ENCODE measurements at regions not wholly inside any gene's neighbourhood (a gene's known extent, or its start where the extent isn't known, plus 50 kb on each side); places are given as distances from the start of the nearest gene placed in this dataset.

DNA sequence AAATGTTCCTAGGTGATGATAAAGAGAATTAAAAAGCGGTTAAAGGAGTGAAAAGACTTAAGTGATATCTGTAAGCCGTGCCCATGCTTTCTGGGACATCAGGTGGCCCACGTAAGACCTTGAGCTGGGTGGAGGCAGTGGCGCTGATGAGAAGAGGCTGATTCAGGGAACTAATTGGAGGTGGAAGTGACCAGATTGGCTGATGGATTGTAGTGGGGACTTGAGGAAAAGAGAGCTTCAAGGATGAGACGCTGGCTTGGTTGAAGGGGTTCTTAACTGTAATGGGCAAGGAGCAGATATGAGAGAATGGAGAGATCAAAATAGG is 69.1 kb upstream of the EP300 start:
- Histone ChIP-seq H3K4me3 (ENCODE audit: low read depth, low read length, poor library complexity, severe bottlenecking) (no peak overlapping the region), H3K9me3 (ENCODE audit: low read depth, low read length, poor library complexity, severe bottlenecking) (no peaks in the 10 kb centered on the region), H3K27ac (ENCODE audit: low read depth, low read length, poor library complexity, severe bottlenecking) (no peak overlapping the region), H3K4me1 (ENCODE audit: insufficient read depth, low read length, poor library complexity, severe bottlenecking) (peaks cover 15% of the 10 kb centered on the region), H3K27me3 (replicated peaks; ENCODE audit: insufficient read depth, low read depth, low read length, poor library complexity) (no peaks in the 10 kb centered on the region), H3K36me3 (ENCODE audit: insufficient read depth, low read length, poor library complexity, severe bottlenecking) (no peaks in the 10 kb centered on the region)
- POLR2A ChIA-PET (ENCODE audit: low non-redundant PET): no interaction called here
- TF ChIP-seq EZH2 (IDR thresholded peaks at IDR 0.05; ENCODE audit: borderline replicate concordance, low read depth, low read length, poor library complexity, severe bottlenecking): no peak
- TF ChIP-seq, protein P1, sequence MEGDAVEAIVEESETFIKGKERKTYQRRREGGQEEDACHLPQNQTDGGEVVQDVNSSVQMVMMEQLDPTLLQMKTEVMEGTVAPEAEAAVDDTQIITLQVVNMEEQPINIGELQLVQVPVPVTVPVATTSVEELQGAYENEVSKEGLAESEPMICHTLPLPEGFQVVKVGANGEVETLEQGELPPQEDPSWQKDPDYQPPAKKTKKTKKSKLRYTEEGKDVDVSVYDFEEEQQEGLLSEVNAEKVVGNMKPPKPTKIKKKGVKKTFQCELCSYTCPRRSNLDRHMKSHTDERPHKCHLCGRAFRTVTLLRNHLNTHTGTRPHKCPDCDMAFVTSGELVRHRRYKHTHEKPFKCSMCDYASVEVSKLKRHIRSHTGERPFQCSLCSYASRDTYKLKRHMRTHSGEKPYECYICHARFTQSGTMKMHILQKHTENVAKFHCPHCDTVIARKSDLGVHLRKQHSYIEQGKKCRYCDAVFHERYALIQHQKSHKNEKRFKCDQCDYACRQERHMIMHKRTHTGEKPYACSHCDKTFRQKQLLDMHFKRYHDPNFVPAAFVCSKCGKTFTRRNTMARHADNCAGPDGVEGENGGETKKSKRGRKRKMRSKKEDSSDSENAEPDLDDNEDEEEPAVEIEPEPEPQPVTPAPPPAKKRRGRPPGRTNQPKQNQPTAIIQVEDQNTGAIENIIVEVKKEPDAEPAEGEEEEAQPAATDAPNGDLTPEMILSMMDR (conservative IDR thresholded peaks at IDR 0.05; ENCODE audit: low read depth, low read length): no peak
- CTCF ChIA-PET: interaction anchor here (0.6 kb wide), 1 partner anchor 66 kb away, joined by 5 read pairs; no protein-coding TSS in a partner anchor
- BruUV-seq (replicated peaks): TSS peak; percentile 70
- no peak for DNase-seq (ENCODE audit: low spot score)
- intact Hi-C loops (cut with micrococcal nuclease; ENCODE audit: unreplicated experiment): no loop called here

DNA sequence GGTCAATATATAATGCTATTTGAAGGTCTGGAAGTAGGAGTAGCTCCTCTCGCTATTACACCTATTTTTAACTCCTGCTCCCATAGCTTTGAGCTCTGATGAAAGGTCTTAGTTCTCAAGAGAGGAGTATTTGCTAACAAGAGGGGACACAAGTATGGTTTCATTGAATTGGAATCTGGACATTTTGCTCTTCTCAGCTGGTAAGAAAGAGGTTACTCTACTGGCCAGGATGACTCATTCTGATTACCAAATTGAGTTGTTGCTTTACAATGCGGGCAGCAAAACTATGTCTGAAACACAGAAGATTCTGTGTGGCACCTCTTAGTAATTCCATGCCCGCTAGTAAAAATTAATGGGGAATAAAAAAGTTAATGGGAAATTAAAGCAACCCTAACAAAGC is 63.6 kb upstream of the EP300 start:
- H3K27me3 ChIP-seq (replicated peaks; ENCODE audit: insufficient read depth, low read depth, low read length, poor library complexity): no peaks in the 10 kb centered on the region
- intact Hi-C loops (cut with micrococcal nuclease; ENCODE audit: unreplicated experiment): no loop called here
- H3K36me3 ChIP-seq (ENCODE audit: insufficient read depth, low read length, poor library complexity, severe bottlenecking): no peaks in the 10 kb centered on the region
- no peak overlapping the region for H3K27ac ChIP-seq (ENCODE audit: low read depth, low read length, poor library complexity, severe bottlenecking)
- CTCF ChIA-PET: no interaction called here
- no peaks in the 10 kb centered on the region for H3K9me3 ChIP-seq (ENCODE audit: low read depth, low read length, poor library complexity, severe bottlenecking)
- no peak overlapping the region for H3K4me3 ChIP-seq (ENCODE audit: low read depth, low read length, poor library complexity, severe bottlenecking)
- H3K4me1 ChIP-seq (ENCODE audit: insufficient read depth, low read length, poor library complexity, severe bottlenecking): no peaks in the 10 kb centered on the region
- POLR2A ChIA-PET (ENCODE audit: low non-redundant PET): no interaction called here
- no peak for DNase-seq (ENCODE audit: low spot score)
- TF ChIP-seq, protein P1 (conservative IDR thresholded peaks at IDR 0.05; ENCODE audit: low read depth, low read length): no peak
- no TSS peak for BruUV-seq (replicated peaks)

DNA sequence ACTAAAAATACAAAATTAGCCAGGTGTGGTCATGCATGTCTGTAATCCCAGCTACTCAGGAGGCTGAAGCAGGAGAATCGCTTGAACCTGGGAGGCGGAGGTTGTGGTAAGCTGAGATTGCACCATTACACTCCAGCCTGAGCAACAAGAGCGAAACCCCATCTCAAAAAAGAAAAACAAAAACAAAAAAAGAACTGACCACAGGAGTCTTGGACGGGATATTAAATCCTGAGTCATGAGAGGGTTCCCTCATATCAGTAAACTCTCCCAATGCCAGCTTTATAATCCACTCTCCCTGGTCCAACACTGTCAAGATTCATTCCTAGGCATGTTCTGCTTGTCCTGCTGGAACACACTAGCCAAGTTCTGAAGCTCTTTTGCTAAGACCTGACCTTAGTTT is 61.5 kb upstream of the EP300 start:
- no peaks in the 10 kb centered on the region for H3K4me1 ChIP-seq (ENCODE audit: insufficient read depth, low read length, poor library complexity, severe bottlenecking)
- intact Hi-C loops (cut with micrococcal nuclease; ENCODE audit: unreplicated experiment): no loop called here
- no peaks in the 10 kb centered on the region for H3K36me3 ChIP-seq (ENCODE audit: insufficient read depth, low read length, poor library complexity, severe bottlenecking)
- no peaks in the 10 kb centered on the region for H3K27me3 ChIP-seq (replicated peaks; ENCODE audit: insufficient read depth, low read depth, low read length, poor library complexity)
- no peaks in the 10 kb centered on the region for H3K9me3 ChIP-seq (ENCODE audit: low read depth, low read length, poor library complexity, severe bottlenecking)
- H3K4me3 ChIP-seq (ENCODE audit: low read depth, low read length, poor library complexity, severe bottlenecking): no peak overlapping the region
- POLR2A ChIA-PET (ENCODE audit: low non-redundant PET): no interaction called here
- no TSS peak for BruUV-seq (replicated peaks)
- DNase-seq (ENCODE audit: low spot score): no peak
- TF ChIP-seq, protein P1 (conservative IDR thresholded peaks at IDR 0.05; ENCODE audit: low read depth, low read length): no peak
- TF ChIP-seq EZH2 (IDR thresholded peaks at IDR 0.05; ENCODE audit: borderline replicate concordance, low read depth, low read length, poor library complexity, severe bottlenecking): no peak
- CTCF ChIA-PET: no interaction called here
- no peak overlapping the region for H3K27ac ChIP-seq (ENCODE audit: low read depth, low read length, poor library complexity, severe bottlenecking)
